GM21576 (cell line): ENCODE measurements at regions not wholly inside any gene's neighbourhood (a gene's known extent, or its start where the extent isn't known, plus 50 kb on each side); places are given as distances from the start of the nearest gene placed in this dataset.

Source experiments
- ATAC-seq: cut with Tn5 transposase; IDR thresholded peaks from one replicate; pipeline ENCODE4 v1.9.1; 2021; ENCODE audit warnings: mild to moderate bottlenecking, moderate library complexity; ENCODE audit not compliant: unreplicated experiment

- no peak for ATAC-seq
These were observed 304.9 kb upstream of the TCF21 start for GRCh38 chr6:133583907-133584427.

- ATAC-seq = no peak
These were observed 304.1 kb upstream of the TCF21 start for GRCh38 chr6:133584823-133585222.

- ATAC-seq = no peak
These were observed 302.9 kb upstream of the TCF21 start for GRCh38 chr6:133585978-133586377.

GRCh38 chr6:133587546-133588160, 301.3 kb upstream of the TCF21 start:
- no peak for ATAC-seq

GRCh38 chr6:133590196-133590595, 298.7 kb upstream of the TCF21 start:
- no peak for ATAC-seq

GRCh38 chr6:133590814-133591213, 298.1 kb upstream of the TCF21 start:
- ATAC-seq = no peak

DNA sequence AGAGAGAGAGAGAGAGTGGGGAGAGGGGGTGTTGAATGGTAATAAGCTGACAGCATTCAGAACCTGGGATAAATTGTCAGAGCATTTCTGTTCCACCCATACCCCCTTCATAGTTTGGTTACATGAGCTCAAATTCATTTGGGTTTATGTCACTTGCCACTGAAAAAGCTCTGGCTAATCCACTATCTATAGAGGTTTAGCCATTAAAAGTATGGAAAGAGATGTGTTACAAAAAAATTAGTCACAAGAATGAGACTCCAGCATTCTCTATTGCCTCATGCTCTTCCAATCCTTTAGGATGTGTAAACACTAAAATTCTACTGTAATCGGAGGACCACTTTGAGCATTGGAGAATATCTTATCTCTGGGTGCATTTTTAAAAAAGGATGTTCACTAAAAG, 297.6 kb upstream of the TCF21 start:
- ATAC-seq = no peak

GRCh38 chr6:133594652-133595110, 294.2 kb upstream of the TCF21 start:
- no peak for ATAC-seq

DNA sequence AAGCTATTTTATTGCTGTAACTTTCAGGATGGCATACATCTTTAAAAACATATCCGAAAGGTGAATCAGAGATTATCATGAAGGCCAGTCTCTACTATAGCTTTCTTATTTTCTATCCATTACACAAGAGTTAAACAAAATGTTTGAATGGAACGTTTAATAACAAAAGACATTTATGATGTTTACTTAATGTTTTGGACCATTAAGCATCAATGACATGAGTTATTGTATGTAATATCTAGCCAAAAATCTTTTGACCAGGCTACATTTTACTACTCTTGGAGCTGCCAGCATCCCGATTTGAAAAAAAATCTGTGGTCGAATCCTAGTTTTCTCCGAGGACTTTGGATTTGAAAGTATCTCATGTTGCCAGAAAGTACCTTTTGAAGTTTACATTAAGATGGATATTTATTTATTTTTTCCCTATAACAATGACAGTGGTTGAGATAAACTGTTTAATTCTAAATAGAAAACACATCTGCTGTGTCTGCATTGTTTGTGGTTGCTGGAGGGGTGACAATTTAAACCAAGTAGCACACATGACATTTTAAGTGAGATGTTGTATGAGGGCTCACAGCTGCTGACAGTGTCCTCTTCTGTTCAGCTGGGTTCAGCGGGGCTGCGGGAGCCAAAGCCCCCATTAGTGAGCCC, 293.7 kb upstream of the TCF21 start:
- ATAC-seq = no peak

DNA sequence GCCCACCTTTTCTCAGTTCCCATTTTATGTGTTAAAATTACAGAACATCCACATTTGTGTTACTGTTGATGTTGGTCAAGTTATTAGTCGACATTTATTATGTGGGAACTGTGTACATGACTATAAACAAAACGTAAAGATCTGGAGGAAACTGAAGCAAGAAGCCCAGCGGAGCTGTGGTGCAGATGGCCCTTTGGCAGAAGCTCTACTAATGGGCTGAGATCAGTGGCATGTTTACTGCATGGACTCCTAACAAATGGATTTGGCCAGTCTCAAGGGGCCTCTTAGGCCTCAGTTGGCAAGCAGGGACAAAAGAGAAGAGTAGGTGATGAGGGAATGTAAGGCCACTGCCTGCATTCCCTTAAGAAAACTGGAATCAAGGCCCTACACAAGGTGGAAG, 282.1 kb upstream of the TCF21 start:
- ATAC-seq = no peak

GRCh38 chr6:133608620-133609019, 280.3 kb upstream of the TCF21 start:
- no peak for ATAC-seq

GRCh38 chr6:133609415-133610226, 279.3 kb upstream of the TCF21 start:
- ATAC-seq = no peak

DNA sequence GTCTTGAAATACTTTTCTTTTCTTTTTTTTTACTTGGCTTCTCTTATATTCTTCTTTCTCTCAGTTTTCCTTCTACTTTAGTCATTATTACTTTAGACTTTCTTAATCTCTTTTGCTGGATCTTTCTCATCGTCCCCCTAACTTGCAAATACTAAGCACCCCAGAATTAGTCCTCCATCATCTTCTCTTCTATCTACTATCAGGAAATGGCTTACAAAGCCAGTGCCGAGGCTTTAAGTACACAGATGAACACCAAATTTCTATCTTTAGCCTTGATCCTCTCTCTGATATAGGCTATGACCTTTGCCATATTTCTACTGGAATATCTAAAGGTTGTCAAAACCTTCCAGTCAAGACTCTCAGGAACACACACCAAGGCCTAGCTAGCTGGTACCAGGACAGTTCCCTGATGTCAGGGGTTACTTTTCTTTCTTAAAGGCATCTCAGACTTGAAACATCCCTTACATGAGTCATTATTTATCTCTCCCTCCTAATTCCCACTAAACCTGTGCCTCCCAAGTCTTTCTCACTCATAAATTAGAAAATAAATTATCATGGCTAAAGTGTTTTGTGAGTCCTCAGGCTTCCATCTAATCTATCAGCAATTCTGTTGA, 278.6 kb upstream of the TCF21 start:
- no peak for ATAC-seq

DNA sequence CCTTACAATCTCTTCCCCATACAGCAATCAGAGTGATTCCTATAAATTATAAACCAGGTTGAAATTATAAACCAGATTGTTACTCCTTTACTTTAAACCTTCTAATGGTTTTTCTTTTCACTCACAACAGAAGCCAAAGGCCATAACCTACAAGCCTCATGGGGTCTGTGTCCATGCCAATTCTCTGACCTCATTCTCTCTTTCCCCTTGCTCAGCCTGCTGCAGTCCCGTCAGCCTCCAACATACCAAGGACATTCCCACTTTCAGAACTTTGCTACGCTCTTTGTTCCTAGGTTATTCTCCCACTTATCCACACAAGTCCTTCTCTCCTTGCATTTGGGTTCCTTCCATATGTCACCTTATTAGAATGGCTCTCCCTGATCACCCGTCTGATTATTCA, 277.9 kb upstream of the TCF21 start:
- no peak for ATAC-seq

DNA sequence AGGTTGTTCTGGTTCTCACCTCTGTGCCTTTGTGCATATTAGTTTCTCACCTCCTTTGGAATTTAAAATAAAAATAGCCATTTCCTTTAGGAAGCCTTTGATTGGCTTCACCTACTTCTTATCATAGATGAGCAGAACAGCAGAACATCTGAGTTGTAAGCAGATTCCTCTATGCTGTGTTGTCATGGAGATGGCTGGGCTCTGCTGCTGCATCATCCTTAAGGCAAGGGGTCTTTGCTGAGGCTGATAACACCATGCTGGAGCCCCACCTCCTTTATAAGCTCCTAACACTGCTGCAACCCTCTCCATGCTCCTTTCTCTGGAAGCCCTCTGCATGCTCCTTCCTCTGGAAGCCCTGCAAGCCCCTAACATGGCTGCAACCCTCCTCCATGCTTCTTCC, 276.5 kb upstream of the TCF21 start:
- no peak for ATAC-seq

DNA sequence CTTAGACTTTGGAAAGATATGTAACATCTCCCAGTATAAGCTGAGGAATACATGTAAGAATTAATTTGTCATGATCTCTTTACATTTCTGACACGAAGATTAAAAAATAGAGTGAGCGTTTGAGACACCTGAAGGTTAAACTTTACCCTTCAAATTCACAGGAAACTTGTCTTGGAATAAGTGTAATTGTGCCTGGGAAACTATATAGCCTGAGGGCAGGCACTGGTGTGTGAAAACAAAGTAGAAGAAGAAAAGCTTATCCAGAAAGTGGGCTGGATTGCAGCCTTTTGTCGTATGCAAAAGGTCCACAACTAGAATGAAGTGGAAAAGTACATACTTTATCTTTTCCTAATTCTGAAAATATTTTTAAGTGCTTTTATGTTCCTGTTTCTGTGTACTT, 275.7 kb upstream of the TCF21 start:
- no peak for ATAC-seq

DNA sequence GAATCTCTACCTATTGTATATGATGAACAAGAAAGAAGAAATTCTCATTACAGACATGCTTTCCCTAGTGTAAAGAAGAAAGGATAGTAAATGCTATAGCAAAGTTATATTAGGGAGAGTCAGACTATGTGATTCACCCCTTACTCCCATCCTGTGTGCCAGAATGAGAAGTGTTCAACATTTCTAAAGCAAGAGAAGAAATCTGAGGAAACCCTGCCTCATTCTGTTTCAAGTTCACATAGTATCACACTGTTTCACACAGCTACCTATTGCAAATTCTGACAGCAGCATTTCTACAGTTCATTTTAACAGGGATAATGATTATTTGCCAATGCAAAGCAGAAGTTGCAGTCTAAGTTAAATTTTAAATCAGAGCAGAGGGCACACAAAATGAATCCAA, 267.2 kb upstream of the TCF21 start:
- no peak for ATAC-seq

DNA sequence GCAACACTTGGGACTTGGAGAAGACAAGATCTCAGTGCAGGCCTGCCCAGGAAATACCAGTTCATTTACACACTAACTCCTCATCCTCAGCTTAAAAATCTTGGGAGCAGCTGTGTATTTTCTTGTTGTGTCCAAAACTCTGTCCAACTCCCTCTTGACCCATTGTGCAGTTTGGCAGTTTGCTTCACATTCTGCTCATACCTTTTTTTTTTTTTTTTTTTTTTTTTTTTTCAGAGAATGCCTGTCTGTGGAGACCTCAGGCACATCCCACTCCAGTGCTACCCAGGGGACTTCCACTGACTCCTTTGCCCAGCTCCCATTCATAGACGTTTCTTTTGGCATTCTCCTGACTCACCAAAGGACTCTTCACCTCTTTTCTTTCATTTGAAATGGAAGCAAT, 265.8 kb upstream of the TCF21 start:
- ATAC-seq = no peak

- ATAC-seq = no peak
These were observed 265.3 kb upstream of the TCF21 start for GRCh38 chr6:133623621-133624020.

GRCh38 chr6:133626096-133626666, 262.7 kb upstream of the TCF21 start:
- ATAC-seq = no peak

- no peak for ATAC-seq
These were observed 258.9 kb upstream of the TCF21 start for GRCh38 chr6:133629970-133630369.
